Endothelial cell (in vitro differentiated cells): ENCODE measurements at regions not wholly inside any gene's neighbourhood (a gene's known extent, or its start where the extent isn't known, plus 50 kb on each side); places are given as distances from the start of the nearest gene placed in this dataset.

Experiments
- DNase-seq: peaks from one replicate; pipeline ENCODE4 v3.0.0; 2021; ENCODE audit warnings: low spot score
- H3K27ac Mint-ChIP-seq: one replicate; pipeline ENCODE4 v1.8.0; 2021; ENCODE audit warnings: mixed read lengths, inconsistent platforms; ENCODE audit not compliant: unreplicated experiment
- H3K27me3 Mint-ChIP-seq: one replicate; pipeline ENCODE4 v1.8.0; 2021; ENCODE audit warnings: mild to moderate bottlenecking, moderate library complexity, mixed read lengths, inconsistent platforms; ENCODE audit not compliant: unreplicated experiment
- H3K36me3 Mint-ChIP-seq: one replicate; pipeline ENCODE4 v1.8.0; 2021; ENCODE audit warnings: mild to moderate bottlenecking, low read depth, mixed read lengths, inconsistent platforms; ENCODE audit not compliant: unreplicated experiment
- H3K4me1 Mint-ChIP-seq: one replicate; pipeline ENCODE4 v1.8.0; 2021; ENCODE audit warnings: mild to moderate bottlenecking, mixed read lengths, inconsistent platforms; ENCODE audit not compliant: unreplicated experiment
- H3K4me3 Mint-ChIP-seq: one replicate; pipeline ENCODE4 v1.8.0; 2021; ENCODE audit warnings: mild to moderate bottlenecking, mixed read lengths, inconsistent platforms; ENCODE audit not compliant: unreplicated experiment
- H3K9me3 Mint-ChIP-seq: one replicate; pipeline ENCODE4 v1.8.0; 2021; ENCODE audit warnings: mixed read lengths, inconsistent platforms; ENCODE audit not compliant: unreplicated experiment
- TF ChIP-seq, protein P1 (sequence below): fragments of 200-600 bp; sonication (generic); IDR thresholded peaks from one replicate; pipeline ENCODE4 v1.5.0; 2021; ENCODE audit warnings: antibody characterized with exemption; ENCODE audit not compliant: unreplicated experiment

DNA sequence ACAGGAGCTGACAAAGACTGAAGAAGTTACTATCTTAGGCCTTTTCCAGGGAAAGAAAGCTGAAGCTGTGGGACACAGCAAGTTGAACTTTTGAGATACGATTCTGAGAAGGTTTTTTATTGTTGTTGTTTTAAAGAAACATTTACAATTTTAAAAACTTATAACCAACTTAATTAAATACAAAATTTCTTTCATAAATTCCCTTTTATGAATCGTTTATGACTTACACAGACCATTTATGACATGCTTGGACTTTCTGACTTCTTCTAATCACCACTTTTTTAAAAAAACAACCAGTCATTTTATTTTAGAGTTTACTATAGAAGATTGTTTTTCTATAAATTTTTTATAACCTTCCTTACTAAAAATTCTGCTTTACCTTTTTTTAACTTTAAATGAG, 68.7 kb downstream of the DHRS2 start:
- peaks cover 7% of the 10 kb centered on the region for H3K9me3 Mint-ChIP-seq
- H3K27me3 Mint-ChIP-seq = peaks cover 5% of the 10 kb centered on the region
- H3K27ac Mint-ChIP-seq = no peak overlapping the region
- no peaks in the 10 kb centered on the region for H3K4me1 Mint-ChIP-seq
- no peak for DNase-seq
- H3K36me3 Mint-ChIP-seq = peaks cover 18% of the 10 kb centered on the region
- TF ChIP-seq, protein P1, sequence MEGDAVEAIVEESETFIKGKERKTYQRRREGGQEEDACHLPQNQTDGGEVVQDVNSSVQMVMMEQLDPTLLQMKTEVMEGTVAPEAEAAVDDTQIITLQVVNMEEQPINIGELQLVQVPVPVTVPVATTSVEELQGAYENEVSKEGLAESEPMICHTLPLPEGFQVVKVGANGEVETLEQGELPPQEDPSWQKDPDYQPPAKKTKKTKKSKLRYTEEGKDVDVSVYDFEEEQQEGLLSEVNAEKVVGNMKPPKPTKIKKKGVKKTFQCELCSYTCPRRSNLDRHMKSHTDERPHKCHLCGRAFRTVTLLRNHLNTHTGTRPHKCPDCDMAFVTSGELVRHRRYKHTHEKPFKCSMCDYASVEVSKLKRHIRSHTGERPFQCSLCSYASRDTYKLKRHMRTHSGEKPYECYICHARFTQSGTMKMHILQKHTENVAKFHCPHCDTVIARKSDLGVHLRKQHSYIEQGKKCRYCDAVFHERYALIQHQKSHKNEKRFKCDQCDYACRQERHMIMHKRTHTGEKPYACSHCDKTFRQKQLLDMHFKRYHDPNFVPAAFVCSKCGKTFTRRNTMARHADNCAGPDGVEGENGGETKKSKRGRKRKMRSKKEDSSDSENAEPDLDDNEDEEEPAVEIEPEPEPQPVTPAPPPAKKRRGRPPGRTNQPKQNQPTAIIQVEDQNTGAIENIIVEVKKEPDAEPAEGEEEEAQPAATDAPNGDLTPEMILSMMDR = no peak
- H3K4me3 Mint-ChIP-seq = no peak overlapping the region

DNA sequence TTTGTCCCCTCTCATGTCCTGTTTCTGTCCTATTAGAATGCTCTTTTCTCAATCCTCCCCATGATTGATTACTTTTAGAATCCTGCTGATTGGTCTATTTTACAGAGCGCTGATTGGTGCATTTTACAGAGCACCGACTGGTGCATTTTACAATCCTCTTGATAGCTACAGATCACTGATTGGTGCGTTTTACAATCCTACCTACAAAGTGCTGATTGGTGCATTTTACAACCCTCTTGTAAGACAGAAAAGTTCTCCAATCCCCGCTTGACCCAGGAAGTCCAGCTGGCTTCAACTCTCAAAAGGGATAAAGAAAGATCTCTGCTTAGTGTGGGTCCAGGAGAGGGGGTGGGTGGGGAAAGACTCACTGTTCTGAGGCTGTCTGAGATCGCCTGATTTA, 71.3 kb downstream of the DHRS2 start:
- peaks cover 5% of the 10 kb centered on the region for H3K27me3 Mint-ChIP-seq
- TF ChIP-seq, protein P1 = no peak
- no peak for DNase-seq
- H3K36me3 Mint-ChIP-seq = peaks cover 11% of the 10 kb centered on the region
- H3K4me1 Mint-ChIP-seq = no peaks in the 10 kb centered on the region
- peaks cover 7% of the 10 kb centered on the region for H3K9me3 Mint-ChIP-seq
- no peak overlapping the region for H3K4me3 Mint-ChIP-seq
- H3K27ac Mint-ChIP-seq = no peak overlapping the region

DNA sequence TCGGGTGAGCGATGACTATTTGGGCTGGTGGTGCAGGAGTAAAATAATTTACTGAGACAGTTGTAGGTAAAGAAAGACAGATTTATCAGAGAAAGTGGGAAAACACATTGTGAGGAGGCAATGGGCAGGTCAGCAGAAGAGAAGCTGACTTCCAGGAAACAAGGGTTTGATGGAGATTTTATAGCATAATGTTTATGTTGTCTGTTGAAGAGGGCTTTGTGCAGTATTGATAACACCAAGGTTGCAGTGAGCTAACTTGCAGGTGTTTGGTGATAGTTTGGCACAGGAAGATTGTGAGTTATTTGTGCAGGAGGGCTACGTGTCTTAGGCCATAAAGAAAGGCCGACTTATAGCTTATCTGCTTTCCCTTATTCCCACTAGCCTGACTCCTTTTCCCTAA, 72.2 kb downstream of the DHRS2 start:
- TF ChIP-seq, protein P1 = no peak
- H3K9me3 Mint-ChIP-seq = peaks cover 7% of the 10 kb centered on the region

DNA sequence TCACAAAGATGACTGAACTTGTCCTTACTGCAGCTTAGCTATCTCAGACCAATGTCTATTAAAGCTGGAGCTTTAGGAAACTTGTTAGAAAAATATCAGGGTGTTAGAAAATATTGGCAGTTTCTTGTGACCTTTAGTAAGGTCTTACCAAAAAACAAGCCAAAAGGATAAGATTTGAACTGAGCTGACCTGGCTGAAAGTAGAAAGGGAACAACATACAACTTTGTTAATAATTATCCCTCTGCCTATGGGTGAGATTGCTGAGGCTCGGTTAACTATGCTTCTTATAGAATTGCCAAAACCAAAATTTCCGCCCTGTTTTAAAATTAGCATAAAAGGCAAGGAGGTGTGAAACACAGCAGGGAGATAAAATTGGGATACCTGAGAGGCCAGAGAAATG, 73.8 kb downstream of the DHRS2 start:
- Mint-ChIP-seq H3K36me3 (peaks cover 11% of the 10 kb centered on the region), H3K9me3 (peaks cover 7% of the 10 kb centered on the region), H3K27me3 (peaks cover 4% of the 10 kb centered on the region), H3K4me1 (no peaks in the 10 kb centered on the region), H3K4me3 (no peak overlapping the region), H3K27ac (no peak overlapping the region)
- no peak for DNase-seq
- TF ChIP-seq, protein P1 = no peak

More for the DNA sequence above, 72.2 kb downstream of the DHRS2 start:
- Mint-ChIP-seq H3K27ac (no peak overlapping the region), H3K27me3 (peaks cover 5% of the 10 kb centered on the region), H3K4me1 (no peaks in the 10 kb centered on the region), H3K36me3 (peaks cover 11% of the 10 kb centered on the region), H3K4me3 (no peak overlapping the region)
- DNase-seq = no peak

DNA sequence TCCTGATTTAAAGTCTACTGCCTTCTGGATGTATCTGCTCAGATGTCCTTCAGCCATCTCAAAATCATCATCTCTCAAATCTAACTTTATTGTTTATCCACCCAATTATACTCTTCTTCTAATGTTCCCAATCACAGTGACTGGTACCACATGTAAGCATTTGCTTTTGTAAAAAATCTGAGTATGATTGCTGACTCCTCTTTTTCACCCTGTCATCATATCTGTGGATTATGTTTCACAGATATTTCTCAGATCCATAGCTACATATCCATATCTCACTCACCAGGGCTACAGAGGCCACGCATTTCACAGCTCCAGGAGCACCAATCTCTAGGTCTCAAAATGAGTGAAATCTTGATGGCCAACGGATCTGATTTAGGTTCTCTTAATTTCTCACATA, 76.1 kb downstream of the DHRS2 start:
- no peak for DNase-seq
- H3K27me3 Mint-ChIP-seq = peaks cover 1% of the 10 kb centered on the region
- TF ChIP-seq, protein P1 = no peak
- H3K4me3 Mint-ChIP-seq = no peak overlapping the region
- H3K9me3 Mint-ChIP-seq = peaks cover 3% of the 10 kb centered on the region
- H3K4me1 Mint-ChIP-seq = no peaks in the 10 kb centered on the region
- H3K36me3 Mint-ChIP-seq = peaks cover 4% of the 10 kb centered on the region
- H3K27ac Mint-ChIP-seq = no peak overlapping the region
